GM19193 (cell line): ENCODE measurements at regions not wholly inside any gene's neighbourhood (a gene's known extent, or its start where the extent isn't known, plus 50 kb on each side); places are given as distances from the start of the nearest gene placed in this dataset.

ENCODE experiments used
- POLR2A ChIP-seq: IDR thresholded peaks from 4 replicates; pipeline ENCODE4 v1.6.1; 2011; ENCODE audit not compliant: insufficient read depth, insufficient read length; ENCODE audit errors: extremely low read depth

DNA sequence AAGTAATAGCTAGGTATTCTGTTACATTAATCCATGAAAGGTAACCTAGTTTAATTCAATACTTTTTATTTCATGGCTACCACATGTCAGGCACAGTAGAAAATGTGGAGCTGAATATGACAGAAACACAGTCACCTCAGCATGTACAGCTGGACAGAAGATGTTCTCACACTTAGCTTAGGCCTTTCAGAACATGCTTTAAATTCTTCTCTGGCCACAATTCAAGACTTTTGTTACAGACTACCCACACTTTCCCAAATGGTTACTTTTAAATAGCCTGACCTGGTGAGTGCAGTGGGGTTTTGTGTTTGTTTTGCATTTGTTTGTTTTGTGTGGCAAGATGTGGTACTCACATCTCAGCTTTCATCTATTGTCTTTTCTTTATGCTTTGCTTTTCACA is 1079.5 kb downstream of the IGSF11 start:
- no peak for TF ChIP-seq POLR2A

DNA sequence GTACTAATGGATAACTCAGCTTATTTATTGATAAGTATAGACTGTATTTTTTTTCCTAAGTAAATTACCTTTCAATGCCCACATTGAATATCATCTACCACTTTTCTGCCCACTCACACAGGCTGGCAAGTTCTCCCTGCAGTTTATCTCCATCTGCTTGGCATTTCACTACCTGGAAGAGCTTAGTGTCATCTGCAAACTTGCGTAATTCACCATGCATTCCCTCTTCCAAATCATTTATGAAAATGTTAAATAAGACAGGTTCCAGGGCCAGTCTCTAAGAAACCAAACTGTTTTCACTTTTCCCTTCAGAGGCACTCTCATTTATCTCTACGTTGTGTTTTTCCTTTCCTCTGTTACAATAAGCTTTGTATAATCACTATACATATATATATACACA is 1076.6 kb downstream of the IGSF11 start:
- TF ChIP-seq POLR2A: no peak

DNA sequence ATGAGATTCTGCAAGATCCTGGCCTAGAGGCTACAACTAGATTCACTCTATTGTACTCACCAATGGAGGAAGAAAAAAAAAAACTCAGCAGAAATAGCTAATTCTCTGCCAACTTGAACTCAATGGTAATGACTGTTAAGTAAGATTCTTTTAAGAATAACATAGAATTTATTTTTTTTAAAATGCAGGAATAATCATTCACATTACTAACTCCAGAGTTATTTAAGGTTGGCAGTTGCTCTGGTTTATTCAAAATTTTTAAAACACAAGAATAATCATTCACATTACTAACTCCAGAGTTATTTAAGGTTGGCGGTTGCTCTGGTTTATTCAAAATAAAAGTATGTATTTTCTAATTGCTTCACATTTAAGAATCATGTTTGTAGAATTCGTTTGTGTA is 1071.9 kb downstream of the IGSF11 start:
- TF ChIP-seq POLR2A: no peak

DNA sequence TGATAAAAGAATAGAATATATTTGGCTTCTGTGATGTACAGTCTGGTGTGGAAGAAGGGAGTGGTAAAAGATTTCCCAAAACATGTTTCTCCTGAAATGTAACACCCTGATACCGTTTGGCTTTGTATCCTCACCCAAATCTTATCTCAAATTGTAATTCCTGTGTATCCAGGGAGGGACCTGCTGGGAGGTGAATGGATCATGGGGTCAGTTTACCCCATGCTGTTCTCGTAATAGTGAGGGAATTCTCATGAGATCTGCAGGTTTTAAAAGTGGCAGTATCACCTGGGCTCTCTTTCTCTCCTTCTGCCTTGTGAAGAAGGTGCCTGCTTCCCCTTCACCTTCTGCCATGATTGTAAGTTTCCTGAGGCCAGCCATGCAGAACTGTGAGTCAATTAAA is 1070.8 kb downstream of the IGSF11 start:
- TF ChIP-seq POLR2A: no peak

DNA sequence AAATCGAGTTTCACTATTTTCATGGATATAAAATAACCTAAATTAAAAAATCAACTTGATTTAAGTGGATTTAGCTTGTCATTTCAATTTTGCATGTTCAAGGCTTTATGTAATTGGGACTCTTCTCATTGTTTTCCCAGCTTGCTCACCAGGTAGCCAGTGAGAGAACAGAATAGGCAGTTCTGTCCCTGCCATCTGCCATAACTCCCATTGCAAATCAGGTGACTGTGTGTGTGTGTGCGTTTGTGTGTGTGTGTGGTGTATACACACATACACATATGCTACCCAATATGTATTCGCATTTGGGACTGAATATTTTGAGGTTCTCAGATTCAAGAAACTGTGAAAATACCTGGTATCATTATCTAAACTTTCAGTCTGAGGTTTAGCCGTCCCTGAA is 1069.8 kb downstream of the IGSF11 start:
- no peak for TF ChIP-seq POLR2A

DNA sequence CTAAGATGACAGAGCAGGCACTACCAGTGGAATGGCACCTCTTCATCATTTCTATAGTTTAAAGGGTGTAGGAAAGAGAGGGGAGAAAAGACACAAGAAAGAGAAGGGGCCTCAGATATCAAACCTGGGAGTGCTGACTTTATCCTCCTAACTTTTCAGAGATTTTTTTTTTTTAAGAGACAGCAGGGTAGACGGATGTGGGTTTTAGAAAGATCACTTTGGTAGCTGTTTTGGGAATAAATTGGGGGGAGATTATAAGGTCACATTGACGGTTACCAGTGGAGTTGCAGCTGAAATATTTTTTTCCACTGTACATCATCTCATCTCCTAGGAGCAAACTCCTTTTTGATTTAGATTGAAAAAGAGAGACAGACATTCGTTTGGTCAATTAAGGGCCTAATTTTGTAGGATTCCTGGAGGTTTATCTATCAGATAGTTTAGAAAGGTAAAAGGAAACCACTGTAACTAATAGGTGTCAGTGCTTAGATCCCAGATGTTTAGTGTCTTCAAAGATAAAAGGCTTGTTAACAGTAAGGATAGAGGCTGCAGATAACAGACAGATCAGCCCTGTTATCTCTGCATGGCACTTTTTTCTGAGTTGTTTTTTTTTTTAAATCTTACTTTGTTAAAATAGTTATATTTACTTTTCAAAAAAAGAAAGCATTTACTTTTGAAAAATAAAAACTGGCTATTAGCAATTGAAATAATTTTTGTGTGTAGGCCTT is 1057.0 kb downstream of the IGSF11 start:
- TF ChIP-seq POLR2A: no peak

DNA sequence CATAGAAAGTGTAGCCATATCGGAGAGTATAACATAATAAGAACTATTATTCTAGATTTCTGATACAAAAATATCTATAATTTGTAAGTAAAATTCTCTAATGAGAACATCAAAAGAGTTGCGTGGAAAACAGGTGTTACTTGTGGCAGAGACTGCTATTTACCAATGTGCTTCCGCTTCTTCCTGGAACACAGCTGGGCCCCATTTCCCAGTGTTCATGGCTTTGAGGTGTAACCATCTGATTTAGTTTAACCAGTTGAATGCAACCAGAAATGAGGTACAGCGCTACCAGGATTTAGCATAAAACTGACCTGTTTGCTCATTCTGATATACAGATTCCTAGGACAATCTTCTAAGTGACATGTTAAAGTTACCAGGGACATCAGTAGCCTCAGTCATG is 1055.2 kb downstream of the IGSF11 start:
- TF ChIP-seq POLR2A: no peak

DNA sequence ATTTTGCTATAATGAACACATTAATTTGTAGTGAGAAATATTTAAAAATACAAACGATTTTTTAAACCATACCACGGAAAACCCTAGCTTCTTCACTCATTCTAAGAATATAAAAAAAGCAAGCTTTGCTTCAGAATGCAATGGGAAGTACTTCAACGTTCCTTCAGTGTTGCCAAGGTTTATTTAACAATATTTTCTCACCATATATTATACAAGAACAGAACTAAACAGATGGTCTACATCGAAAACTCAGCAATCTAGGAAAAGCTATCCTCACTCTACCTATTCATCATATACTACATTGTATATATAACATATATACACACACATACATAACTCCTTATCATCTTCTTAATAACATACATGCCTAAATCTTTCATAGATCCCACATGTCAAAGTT is 1047.4 kb downstream of the IGSF11 start:
- no peak for TF ChIP-seq POLR2A

DNA sequence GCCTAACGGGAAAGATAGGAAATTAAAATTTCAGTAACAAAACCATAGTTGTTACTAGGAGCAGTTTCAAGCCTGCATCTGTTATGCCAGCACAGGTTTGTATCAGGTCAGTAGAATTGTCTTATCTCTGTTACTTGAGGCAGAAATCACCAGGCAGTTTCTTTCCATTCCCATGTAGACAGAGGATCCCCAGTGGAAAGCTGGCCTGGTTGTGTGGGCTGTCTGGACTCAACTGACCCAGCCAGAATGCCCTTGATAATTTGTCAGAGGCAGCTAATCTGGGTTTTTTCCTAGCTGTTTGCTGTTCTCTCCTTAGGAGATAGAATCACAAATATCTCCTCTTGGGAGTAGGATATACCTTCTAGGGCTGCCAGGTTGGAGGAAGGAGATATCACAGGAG is 1044.7 kb downstream of the IGSF11 start:
- TF ChIP-seq POLR2A: no peak

DNA sequence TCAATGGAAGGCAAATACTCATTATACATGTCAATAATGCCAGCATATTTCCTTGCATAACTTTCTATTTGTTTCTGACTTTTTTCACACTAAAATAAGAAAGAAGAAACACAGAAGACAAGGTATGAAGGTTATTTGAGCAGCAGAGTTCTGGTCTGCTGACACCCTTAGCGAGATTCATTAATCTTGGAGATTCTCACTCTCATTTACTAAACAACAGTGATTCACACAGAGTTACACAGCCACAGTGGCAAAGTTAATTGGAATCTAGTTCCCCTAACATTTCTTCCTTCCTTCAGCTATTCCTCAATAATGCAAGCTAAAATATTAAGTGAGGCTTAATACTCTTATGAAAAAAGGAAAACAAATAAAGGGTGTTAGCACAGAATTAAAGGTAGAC is 1044.0 kb downstream of the IGSF11 start:
- TF ChIP-seq POLR2A: no peak

DNA sequence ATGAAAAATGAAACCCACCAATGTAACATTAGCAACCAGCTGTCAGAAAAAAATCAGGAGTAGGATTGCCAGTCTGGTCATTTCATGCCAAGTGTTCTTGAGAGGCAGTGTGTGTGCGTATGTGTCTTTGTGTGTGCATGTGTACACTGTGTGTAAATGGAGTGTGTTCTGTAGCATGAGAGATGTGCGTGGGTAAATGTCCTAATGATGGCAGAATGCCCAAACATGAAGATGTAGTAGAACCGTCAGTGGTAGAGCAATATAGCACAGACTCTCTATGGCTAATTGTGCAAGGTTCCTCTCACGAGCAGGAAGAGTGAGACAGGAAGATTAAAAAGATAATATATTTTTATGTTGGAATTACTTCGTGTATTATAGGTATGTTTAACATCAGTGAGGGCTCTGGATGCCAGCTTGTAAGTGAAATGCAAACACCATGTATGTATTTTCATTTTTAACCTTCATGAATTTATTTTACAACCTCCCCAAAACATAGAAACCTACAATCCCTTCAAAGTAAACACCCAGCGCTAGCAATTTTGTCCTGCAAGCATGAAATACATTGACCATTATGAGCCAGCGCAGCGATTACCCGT is 1038.7 kb downstream of the IGSF11 start:
- TF ChIP-seq POLR2A: no peak

DNA sequence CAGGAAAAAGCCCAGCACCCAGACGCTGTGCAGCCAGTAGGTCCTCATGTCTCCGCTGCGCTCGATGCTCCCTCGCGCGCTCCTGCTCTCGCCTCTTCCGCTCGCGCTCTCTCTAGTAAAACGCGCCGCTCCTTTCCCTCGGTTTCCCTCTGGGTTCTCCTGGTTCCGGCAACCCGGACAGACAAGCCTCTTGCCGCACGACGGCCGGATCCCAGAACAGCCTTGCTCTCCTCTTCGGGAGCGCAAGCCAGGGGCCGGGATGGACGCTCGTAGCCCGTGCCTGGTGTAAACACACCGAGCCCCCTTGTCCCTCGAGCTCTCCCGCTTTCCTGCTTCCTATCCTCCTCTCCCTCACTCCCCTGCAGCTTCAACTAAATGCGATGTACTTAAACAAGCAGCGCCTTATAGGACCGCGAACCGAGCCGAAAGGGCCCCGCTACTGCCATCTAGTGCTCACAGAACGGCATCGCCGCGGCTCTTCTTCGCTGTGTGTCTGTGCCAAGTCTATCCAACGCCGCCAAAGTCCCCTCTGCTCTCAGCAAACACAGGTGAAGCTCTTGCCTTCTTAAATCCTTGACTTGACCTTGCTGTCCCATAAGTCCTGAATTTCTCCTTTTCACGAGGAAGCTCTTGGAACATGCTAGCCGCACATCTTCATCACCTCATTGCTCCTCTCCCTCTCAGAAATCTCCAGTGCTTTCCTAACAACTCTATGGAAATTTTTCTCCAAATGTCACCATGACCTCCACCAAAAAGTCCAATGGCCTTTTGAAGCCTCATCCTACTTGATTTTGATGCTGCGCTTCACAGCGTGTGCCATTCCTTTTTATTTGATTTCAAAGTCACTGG is 1037.2 kb downstream of the IGSF11 start:
- TF ChIP-seq POLR2A: no peak

DNA sequence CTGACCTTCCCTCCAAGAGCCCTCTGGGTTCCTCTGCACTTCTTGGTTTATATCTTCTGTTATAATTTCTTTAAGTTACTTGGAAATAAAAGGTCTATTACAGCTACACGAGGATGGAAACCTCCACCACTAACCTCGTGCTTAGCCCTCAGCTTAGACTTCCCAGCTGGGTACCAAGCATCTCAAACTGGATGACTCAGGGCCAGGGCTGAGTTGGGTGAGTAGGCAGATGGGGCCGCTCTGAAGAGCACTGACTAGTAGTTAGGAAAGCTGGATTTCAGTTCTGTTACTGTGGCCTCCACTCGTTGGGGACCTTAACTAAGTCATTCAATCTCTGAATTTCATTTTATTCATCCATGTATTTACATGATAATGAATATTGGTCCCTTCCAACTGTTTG is 1036.6 kb downstream of the IGSF11 start:
- TF ChIP-seq POLR2A: no peak

DNA sequence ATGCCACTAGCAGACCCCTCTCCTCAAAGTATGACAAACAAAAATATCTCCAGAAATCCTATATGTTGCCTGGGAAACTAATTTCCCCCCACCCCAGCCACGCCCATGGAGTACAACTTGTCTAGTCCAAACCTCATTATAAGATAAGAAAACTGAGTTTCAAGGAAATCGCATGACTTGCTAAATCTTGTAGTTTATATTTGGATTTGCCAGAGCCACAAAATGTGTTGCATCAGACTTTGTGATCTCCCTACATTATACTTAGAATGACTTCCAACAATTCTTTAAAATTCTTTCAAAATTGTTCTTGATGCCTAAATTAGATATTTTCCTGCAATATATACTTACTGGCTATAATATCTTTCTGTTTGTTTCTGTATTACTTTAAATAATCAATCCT is 1034.4 kb downstream of the IGSF11 start:
- no peak for TF ChIP-seq POLR2A

DNA sequence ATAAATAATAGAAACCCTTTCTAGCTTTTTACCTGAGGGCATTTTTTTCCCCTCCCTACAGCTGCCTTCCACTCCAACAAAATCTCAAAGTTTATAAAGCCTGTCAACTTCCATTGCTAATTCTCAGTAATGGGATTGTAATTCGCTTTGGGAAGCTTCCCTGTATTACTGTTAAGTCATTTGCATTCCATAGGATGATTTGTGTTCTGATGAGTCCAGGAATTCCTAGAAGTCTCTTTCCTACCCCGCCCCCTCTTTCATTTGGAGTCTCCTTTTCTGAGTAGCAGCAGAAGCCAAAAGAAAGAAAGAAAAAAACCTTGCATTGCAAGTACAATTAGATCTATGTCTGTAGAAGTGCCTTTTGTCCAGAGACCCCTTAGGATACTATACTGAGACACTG is 1033.3 kb downstream of the IGSF11 start:
- TF ChIP-seq POLR2A: no peak

DNA sequence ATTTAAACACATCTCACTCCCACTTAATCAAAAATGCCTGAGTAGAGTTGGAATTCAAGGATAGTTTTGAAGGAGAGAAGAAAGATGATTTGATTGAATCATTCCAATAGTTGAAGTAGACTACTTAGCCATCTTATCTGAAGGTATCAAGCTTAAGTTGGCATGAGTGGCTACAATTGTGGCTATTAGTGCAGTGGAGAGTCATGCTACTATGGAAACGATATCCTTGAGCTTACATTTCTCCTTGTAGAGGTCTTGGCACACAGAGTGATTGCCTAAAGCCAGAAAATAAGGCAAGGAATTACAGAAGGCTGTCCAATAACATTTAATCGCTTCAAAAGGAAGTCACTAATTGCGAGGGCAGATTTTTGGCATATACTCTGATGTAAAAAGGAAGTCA is 1022.7 kb downstream of the IGSF11 start:
- no peak for TF ChIP-seq POLR2A
